CD14-positive monocyte (primary cell): ENCODE measurements at regions not wholly inside any gene's neighbourhood (a gene's known extent, or its start where the extent isn't known, plus 50 kb on each side); places are given as distances from the start of the nearest gene placed in this dataset.
"Not testable (repeated sequence)": the region's sequence is repeated elsewhere in the genome, so short reads cannot be mapped to it uniquely, and the experiment has no call there.

ENCODE experiments used
- DNase-seq, 3 donors: peaks; one replicate each; pipeline ENCODE4 v3.0.0-alpha.2; 2011 to 2022
- H2AFZ ChIP-seq: 2 replicates; pipeline ENCODE4 v1.6.0; 2012; ENCODE audit warnings: mild to moderate bottlenecking, low read depth, low read length, inconsistent platforms; ENCODE audit not compliant: insufficient read depth, poor library complexity, severe bottlenecking
- H3K27ac ChIP-seq, 2 donors: 1 replicate in 1 of 2; 2 replicates in 1 of 2; pipeline ENCODE4 v1.5.1; 2012 to 2013; ENCODE audit warnings: low read length in 2 of 2, control low read depth in 1 of 2, inconsistent platforms in 1 of 2, low read depth in 1 of 2, mild to moderate bottlenecking in 1 of 2
- H3K27me3 ChIP-seq, 2 donors: one replicate each; pipeline versions ENCODE4 v1.6.0 to v1.6.1; 2011 to 2013; ENCODE audit warnings: low read length in 2 of 2; ENCODE audit not compliant: control insufficient read depth in 2 of 2, insufficient read depth in 2 of 2
- H3K36me3 ChIP-seq, 2 donors: replicated peaks in 1 of 2; 1 replicate in 1 of 2; 2 replicates in 1 of 2; pipeline versions ENCODE4 v1.5.1 to v1.6.1; 2012 to 2013; ENCODE audit warnings: low read length in 2 of 2, control low read depth in 1 of 2, inconsistent platforms in 1 of 2, mild to moderate bottlenecking in 1 of 2; ENCODE audit not compliant: insufficient read depth in 2 of 2, control insufficient read depth in 1 of 2
- H3K4me1 ChIP-seq, 2 donors: 1 replicate in 1 of 2; 2 replicates in 1 of 2; pipeline versions ENCODE4 v1.5.1 to v1.6.1; 2012 to 2013; ENCODE audit warnings: low read length in 2 of 2, control low read depth in 1 of 2, inconsistent platforms in 1 of 2, mild to moderate bottlenecking in 1 of 2, moderate library complexity in 1 of 2; ENCODE audit not compliant: insufficient read depth in 2 of 2, control insufficient read depth in 1 of 2
- H3K4me2 ChIP-seq: replicated peaks from 2 replicates; pipeline ENCODE3; 2012; ENCODE audit warnings: low read length, moderate library complexity, mild to moderate bottlenecking; ENCODE audit not compliant: poor library complexity, severe bottlenecking; ENCODE audit errors: extremely low read depth
- H3K4me3 ChIP-seq, 3 experiments: fragments of 200-600 bp in 1 of 3; sonication (generic) in 1 of 3; replicated peaks in 1 of 3; 1 replicate in 2 of 3; 2 replicates in 1 of 3; pipeline ENCODE4 v1.5.1; 2011 to 2013; ENCODE audit warnings: low read length in 3 of 3, mild to moderate bottlenecking in 3 of 3, control low read depth in 2 of 3, low read depth in 2 of 3, inconsistent platforms in 1 of 3, moderate library complexity in 1 of 3
- H3K79me2 ChIP-seq: 2 replicates; pipeline ENCODE4 v1.6.0; 2012; ENCODE audit warnings: mild to moderate bottlenecking, control low read depth, inconsistent platforms, low read length, moderate library complexity; ENCODE audit not compliant: insufficient read depth
- H3K9ac ChIP-seq: 2 replicates; pipeline ENCODE4 v1.6.0; 2017; ENCODE audit warnings: low read length, mild to moderate bottlenecking; ENCODE audit not compliant: insufficient read depth, poor library complexity, severe bottlenecking
- H3K9me3 ChIP-seq, 2 donors: replicated peaks in 1 of 2; 1 replicate in 1 of 2; 2 replicates in 1 of 2; pipeline versions ENCODE4 v1.5.1 to v1.6.1; 2012 to 2013; ENCODE audit warnings: low read length in 2 of 2, control low read depth in 1 of 2; ENCODE audit not compliant: control insufficient read depth in 1 of 2, insufficient read depth in 1 of 2
- H4K20me1 ChIP-seq: 2 replicates; pipeline ENCODE4 v1.6.0; 2012; ENCODE audit warnings: mild to moderate bottlenecking, low read length, control low read depth, moderate library complexity; ENCODE audit not compliant: insufficient read depth
- H3K27ac Mint-ChIP-seq, 7 donors: one replicate each; pipeline ENCODE4 v1.8.0; 2020; ENCODE audit warnings: mild to moderate bottlenecking in 7 of 7, mixed read lengths in 7 of 7, moderate library complexity in 6 of 7, inconsistent platforms in 2 of 7
- H3K27me3 Mint-ChIP-seq, 3 donors: one replicate each; pipeline ENCODE4 v1.8.0; 2021 to 2022; ENCODE audit warnings: low read depth in 3 of 3, mild to moderate bottlenecking in 3 of 3, mixed read lengths in 3 of 3, moderate library complexity in 3 of 3, inconsistent platforms in 1 of 3
- H3K36me3 Mint-ChIP-seq, 2 donors: one replicate each; pipeline ENCODE4 v1.8.0; 2020; ENCODE audit warnings: mixed read lengths in 2 of 2, inconsistent platforms in 1 of 2, mild to moderate bottlenecking in 1 of 2
- H3K4me1 Mint-ChIP-seq: one replicate; pipeline ENCODE4 v1.8.0; 2020; ENCODE audit warnings: mild to moderate bottlenecking, mixed read lengths
- H3K4me3 Mint-ChIP-seq, 2 donors: one replicate each; pipeline ENCODE4 v1.8.0; 2020; ENCODE audit warnings: mild to moderate bottlenecking in 2 of 2, mixed read lengths in 2 of 2, moderate library complexity in 1 of 2
- H3K9me3 Mint-ChIP-seq, 7 donors: one replicate each; pipeline ENCODE4 v1.8.0; 2020 to 2022; ENCODE audit warnings: mixed read lengths in 7 of 7, mild to moderate bottlenecking in 6 of 7, moderate library complexity in 6 of 7, inconsistent platforms in 2 of 7
- WGBS: methylation state at CpG from one replicate; pipeline ENCODE4 v1.1.5; 2013; ENCODE audit warnings: missing lambda C conversion rate; ENCODE audit not compliant: insufficient coverage; 5-methylcytosine and 5-hydroxymethylcytosine counted together
- intact Hi-C, 2 donors: fragments of 100-400 bp; cut with micrococcal nuclease; formaldehyde crosslinking; loops; one replicate each; pipeline versions ENCODE4 v1.15.0 to v1.15.1; 2023
- TF ChIP-seq, protein P1 (sequence below): fragments of 200-600 bp; IDR thresholded peaks from one replicate; pipeline ENCODE4 v1.8.0; 2022; ENCODE audit warnings: antibody characterized with exemption, mild to moderate bottlenecking

- H4K20me1 ChIP-seq = no peaks in the 10 kb centered on the region
- TF ChIP-seq, protein P1, sequence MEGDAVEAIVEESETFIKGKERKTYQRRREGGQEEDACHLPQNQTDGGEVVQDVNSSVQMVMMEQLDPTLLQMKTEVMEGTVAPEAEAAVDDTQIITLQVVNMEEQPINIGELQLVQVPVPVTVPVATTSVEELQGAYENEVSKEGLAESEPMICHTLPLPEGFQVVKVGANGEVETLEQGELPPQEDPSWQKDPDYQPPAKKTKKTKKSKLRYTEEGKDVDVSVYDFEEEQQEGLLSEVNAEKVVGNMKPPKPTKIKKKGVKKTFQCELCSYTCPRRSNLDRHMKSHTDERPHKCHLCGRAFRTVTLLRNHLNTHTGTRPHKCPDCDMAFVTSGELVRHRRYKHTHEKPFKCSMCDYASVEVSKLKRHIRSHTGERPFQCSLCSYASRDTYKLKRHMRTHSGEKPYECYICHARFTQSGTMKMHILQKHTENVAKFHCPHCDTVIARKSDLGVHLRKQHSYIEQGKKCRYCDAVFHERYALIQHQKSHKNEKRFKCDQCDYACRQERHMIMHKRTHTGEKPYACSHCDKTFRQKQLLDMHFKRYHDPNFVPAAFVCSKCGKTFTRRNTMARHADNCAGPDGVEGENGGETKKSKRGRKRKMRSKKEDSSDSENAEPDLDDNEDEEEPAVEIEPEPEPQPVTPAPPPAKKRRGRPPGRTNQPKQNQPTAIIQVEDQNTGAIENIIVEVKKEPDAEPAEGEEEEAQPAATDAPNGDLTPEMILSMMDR = no peak
- no peaks in the 10 kb centered on the region for H3K36me3 Mint-ChIP-seq
- intact Hi-C loops = no loop called here
- H3K4me3 ChIP-seq = no peak overlapping the region
- no peaks in the 10 kb centered on the region for H3K9me3 ChIP-seq
- no peaks in the 10 kb centered on the region for H3K36me3 ChIP-seq
- no peaks in the 10 kb centered on the region for H3K79me2 ChIP-seq
- no peak overlapping the region for H3K4me3 Mint-ChIP-seq
- whole genome bisulfite sequencing = 94% methylated on average over 3 of the region's 3 CpGs
- no peak for DNase-seq
- H2AFZ ChIP-seq = no peak overlapping the region
- no peaks in the 10 kb centered on the region for H3K27me3 ChIP-seq
- H3K9me3 Mint-ChIP-seq = peaks cover 0 to 9% (median 2%) of the 10 kb centered on the region in 7 donors
- peaks cover 0 to 10% (median 3%) of the 10 kb centered on the region in 3 donors for H3K27me3 Mint-ChIP-seq
- H3K4me1 Mint-ChIP-seq = no peaks in the 10 kb centered on the region
- H3K9ac ChIP-seq = no peak overlapping the region
- no peaks in the 10 kb centered on the region for H3K4me1 ChIP-seq
- peak overlapping the region in 1 of 7 donors; percentile 25 for H3K27ac Mint-ChIP-seq
- no peak overlapping the region for H3K4me2 ChIP-seq
- H3K27ac ChIP-seq = no peak overlapping the region
Observed at GRCh38 chr18:35856178-35856577, 116.3 kb upstream of the RMP24 start.

DNA sequence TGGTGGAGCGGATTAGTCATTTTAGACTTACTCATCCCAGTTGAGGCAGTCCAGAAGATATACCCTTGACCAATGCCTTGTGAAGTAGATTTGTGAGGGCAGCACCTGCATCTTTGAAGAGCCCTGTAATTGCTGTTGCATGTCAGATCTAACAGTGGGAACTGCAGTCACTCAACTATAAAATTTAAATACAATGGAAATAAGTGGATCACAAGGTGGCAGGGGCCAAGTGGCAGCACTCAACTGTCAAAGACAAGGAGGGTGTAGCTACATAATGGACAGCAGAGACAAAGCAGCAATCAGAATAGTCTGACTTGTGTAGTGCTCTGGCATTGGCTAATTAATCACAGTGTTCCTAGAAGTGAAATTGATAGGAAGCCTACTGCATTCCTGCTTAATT lies 115.8 kb upstream of the RMP24 start:
- H3K4me3 ChIP-seq, H3K4me3 Mint-ChIP-seq, H3K4me2 ChIP-seq, H3K36me3 ChIP-seq, H4K20me1 ChIP-seq, H3K79me2 ChIP-seq, DNase-seq, H3K27ac ChIP-seq, H3K27ac Mint-ChIP-seq, H3K9me3 ChIP-seq, H3K27me3 Mint-ChIP-seq, H3K9ac ChIP-seq, H3K4me1 Mint-ChIP-seq, H3K4me1 ChIP-seq, H3K9me3 Mint-ChIP-seq, H2AFZ ChIP-seq, H3K27me3 ChIP-seq, H3K36me3 Mint-ChIP-seq, intact Hi-C loops: not testable (repeated sequence)
- WGBS = no CpG with 5 or more reads among the region's 1 CpG

DNA sequence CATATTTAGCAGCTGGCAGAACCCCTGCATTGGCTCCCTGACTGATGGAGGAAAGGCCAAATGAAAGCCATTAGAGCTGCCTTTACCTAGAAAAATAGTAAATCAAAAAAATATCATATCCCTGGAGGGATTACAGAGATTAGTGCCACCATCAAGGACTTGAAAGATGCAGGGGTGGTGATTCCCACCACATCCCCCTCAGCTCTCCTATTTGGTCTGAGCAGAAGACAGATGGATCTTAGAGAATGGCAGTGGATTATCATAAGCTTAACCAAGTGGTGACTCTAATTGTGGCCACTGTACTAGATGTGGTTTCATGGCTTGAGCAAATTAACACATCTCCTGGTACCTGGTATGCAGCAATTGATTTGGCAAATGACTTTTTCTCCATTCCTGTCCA lies 114.9 kb upstream of the RMP24 start:
- H3K9me3 Mint-ChIP-seq, H3K9ac ChIP-seq, H3K4me3 ChIP-seq, H3K79me2 ChIP-seq, H3K27me3 ChIP-seq, H3K4me2 ChIP-seq, H3K27me3 Mint-ChIP-seq, H3K27ac ChIP-seq, H3K27ac Mint-ChIP-seq, H3K36me3 ChIP-seq, H4K20me1 ChIP-seq, H3K9me3 ChIP-seq, H3K36me3 Mint-ChIP-seq, H3K4me3 Mint-ChIP-seq, intact Hi-C loops, H2AFZ ChIP-seq, H3K4me1 Mint-ChIP-seq, DNase-seq, H3K4me1 ChIP-seq: not testable (repeated sequence)
